GM12875 (cell line): ENCODE measurements at regions not wholly inside any gene's neighbourhood (a gene's known extent, or its start where the extent isn't known, plus 50 kb on each side); places are given as distances from the start of the nearest gene placed in this dataset.
"Not testable (repeated sequence)": the region's sequence is repeated elsewhere in the genome, so short reads cannot be mapped to it uniquely, and the experiment has no call there.

Experiments used
- H3K4me3 ChIP-seq: one replicate; pipeline ENCODE4 v1.5.1; 2011; ENCODE audit warnings: low read depth, low read length, control low read depth
- TF ChIP-seq, protein P1 (sequence below): IDR thresholded peaks from 2 replicates; pipeline ENCODE4 v1.5.1; 2011; ENCODE audit warnings: low read depth, mild to moderate bottlenecking, control low read depth, inconsistent platforms, low read length, moderate library complexity, borderline replicate concordance; ENCODE audit not compliant: insufficient read depth

DNA sequence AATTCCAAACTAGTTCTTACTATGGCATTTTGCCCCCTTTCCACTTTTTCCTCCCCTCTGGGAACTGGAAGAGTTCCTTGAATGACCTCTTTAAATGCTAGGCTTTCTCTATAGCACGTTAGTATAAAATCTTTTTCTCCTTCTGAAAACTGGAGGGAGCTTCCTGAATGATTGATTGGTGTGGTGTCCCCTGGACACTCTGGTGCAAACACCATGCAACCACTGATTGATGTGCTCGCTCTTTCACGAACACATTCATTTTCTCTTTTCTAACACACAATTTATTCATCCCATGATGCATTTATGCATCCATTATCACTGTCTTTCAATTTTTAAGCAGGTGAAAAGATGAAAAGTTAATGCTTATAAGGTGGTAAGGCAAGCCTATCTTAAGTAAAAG, 159.1 kb upstream of the NANOGP8 start:
- TF ChIP-seq, protein P1, sequence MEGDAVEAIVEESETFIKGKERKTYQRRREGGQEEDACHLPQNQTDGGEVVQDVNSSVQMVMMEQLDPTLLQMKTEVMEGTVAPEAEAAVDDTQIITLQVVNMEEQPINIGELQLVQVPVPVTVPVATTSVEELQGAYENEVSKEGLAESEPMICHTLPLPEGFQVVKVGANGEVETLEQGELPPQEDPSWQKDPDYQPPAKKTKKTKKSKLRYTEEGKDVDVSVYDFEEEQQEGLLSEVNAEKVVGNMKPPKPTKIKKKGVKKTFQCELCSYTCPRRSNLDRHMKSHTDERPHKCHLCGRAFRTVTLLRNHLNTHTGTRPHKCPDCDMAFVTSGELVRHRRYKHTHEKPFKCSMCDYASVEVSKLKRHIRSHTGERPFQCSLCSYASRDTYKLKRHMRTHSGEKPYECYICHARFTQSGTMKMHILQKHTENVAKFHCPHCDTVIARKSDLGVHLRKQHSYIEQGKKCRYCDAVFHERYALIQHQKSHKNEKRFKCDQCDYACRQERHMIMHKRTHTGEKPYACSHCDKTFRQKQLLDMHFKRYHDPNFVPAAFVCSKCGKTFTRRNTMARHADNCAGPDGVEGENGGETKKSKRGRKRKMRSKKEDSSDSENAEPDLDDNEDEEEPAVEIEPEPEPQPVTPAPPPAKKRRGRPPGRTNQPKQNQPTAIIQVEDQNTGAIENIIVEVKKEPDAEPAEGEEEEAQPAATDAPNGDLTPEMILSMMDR: no peak
- H3K4me3 ChIP-seq: no peak overlapping the region

DNA sequence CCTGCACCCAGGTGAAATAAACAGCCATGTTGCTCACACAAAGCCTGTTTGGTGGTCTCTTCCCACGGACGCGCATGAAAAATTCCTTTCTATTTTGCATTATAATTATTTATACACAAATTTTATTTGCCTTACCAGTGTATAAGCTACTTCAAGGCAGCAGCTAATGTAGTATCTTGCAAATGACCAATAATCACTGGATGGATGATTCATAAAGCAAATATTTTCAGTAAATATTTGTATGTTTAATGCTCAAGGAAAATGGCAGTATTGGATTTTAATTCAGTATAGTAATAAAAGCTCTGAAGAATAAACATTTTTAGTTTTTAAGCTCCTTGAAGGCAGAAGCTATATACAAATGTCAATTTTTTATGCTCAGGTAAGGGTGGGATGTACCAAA, 158.7 kb upstream of the NANOGP8 start:
- H3K4me3 ChIP-seq: no peak overlapping the region
- TF ChIP-seq, protein P1: no peak

DNA sequence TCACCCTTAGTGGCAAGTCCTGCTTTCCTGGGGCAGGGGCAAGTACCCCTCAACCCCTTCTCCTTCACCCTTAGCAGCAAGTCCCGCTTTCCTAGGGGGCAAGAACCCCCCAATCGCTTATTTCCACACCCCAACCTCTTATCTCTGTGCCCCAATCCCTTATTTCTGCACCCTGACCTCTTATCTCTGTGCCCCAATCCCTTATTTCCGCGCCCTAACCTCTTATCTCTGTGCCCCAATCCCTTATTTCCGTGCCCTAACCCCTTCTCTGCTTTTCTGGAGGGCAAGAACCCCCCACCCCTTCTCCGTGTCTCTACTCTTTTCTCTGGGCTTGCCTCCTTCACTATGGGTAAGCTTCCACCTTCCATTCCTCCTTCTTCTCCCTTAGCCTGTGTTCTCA, 154.6 kb upstream of the NANOGP8 start:
- not testable (repeated sequence) for H3K4me3 ChIP-seq

- not testable (repeated sequence) for H3K4me3 ChIP-seq
Observed at GRCh38 chr15:35238448-35238847, 153.4 kb upstream of the NANOGP8 start.

DNA sequence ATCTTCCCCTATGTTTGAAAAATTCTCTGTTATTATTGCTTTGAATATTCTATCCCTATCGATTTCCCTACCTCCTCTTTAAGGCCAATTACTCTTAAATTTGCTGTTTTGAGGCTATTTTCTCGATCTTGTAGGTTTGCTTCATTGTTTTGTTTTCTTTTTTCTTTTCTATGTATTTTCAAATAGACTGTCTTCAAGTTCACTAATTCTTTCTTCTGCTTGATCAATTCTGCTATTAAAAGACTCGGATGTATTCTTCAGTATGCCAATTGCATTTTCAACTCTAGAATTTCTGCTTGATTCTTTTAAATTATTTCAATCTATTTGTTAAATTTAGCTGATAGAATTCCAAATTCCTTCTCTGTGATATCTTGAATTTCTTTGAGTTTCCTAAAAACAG, 144.0 kb upstream of the NANOGP8 start:
- TF ChIP-seq, protein P1: no peak
- H3K4me3 ChIP-seq: no peak overlapping the region

GRCh38 chr15:35218215-35218614, 133.1 kb upstream of the NANOGP8 start:
- TF ChIP-seq, protein P1: no peak
- no peak overlapping the region for H3K4me3 ChIP-seq

DNA sequence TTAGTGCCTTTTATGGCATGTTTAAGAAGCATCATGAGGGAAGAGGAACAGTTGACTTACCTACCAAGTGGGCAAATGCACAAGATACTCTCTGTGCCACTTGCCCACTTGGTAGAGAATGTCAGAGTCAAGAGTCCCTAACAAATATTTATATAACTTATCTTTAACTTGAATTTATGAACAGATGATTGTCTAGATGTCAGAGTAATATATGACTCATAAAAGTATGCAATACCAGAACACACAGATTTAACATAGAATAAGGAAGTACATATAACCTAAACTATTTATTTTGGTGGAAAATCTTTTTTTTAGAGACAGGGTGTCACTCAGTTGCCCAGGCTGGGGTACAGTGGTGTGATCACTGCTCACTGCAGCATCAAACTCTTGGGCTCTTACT, 130.0 kb upstream of the NANOGP8 start:
- TF ChIP-seq, protein P1: no peak
- no peak overlapping the region for H3K4me3 ChIP-seq

GRCh38 chr15:35211240-35211902, 126.3 kb upstream of the NANOGP8 start:
- TF ChIP-seq, protein P1: no peak
- H3K4me3 ChIP-seq: no peak overlapping the region
